ENCODE measurements at regions not wholly inside any gene's neighbourhood (a gene's known extent, or its start where the extent isn't known, plus 50 kb on each side); places are given as distances from the start of the nearest gene placed in this dataset.

GRCh38 chr16:52621651-52622050, 74.7 kb upstream of the TOX3 start:
- Histone ChIP-seq H2BK15ac (replicated peaks; ENCODE audit: low read depth) (no peak overlapping the region), H3K56ac (ENCODE audit: low read length) (no peak overlapping the region), H3K9ac (ENCODE audit: low read length) (no peak overlapping the region), H3K4me1 (ENCODE audit: control insufficient read depth, low read depth, low read length) (no peaks in the 10 kb centered on the region), H3K23ac (ENCODE audit: low read length) (no peak overlapping the region), H3K27me3 (ENCODE audit: insufficient read depth, low read length, poor library complexity) (no peaks in the 10 kb centered on the region), H3K4ac (ENCODE audit: low read depth, low read length) (no peak overlapping the region), H2AK5ac (ENCODE audit: low read length) (no peak overlapping the region), H2BK5ac (ENCODE audit: low read length) (no peak overlapping the region), H3K18ac (ENCODE audit: low read length) (no peak overlapping the region), H3K79me1 (ENCODE audit: low read length) (no peaks in the 10 kb centered on the region), H3K36me3 (ENCODE audit: control insufficient read depth, insufficient read depth, low read length) (no peaks in the 10 kb centered on the region), H3K79me2 (ENCODE audit: control insufficient read depth, insufficient read depth, low read length) (no peaks in the 10 kb centered on the region), H3K4me2 (ENCODE audit: low read length) (no peak overlapping the region), H3K27ac (ENCODE audit: low read depth, low read length) (no peak overlapping the region), H3K4me3 (ENCODE audit: low read length) (no peak overlapping the region), H4K8ac (ENCODE audit: low read depth, low read length) (no peak overlapping the region), H2BK120ac (ENCODE audit: low read depth, low read length) (no peak overlapping the region), H4K5ac (ENCODE audit: low read length) (no peak overlapping the region)
- no peak for DNase-seq
- no CpG with 5 or more reads among the region's 5 CpGs for WGBS (ENCODE audit: extremely low coverage, insufficient coverage, low lambda C conversion rate)

- Histone ChIP-seq H2BK15ac (replicated peaks; ENCODE audit: low read depth) (no peak overlapping the region), H3K4me2 (ENCODE audit: low read length) (no peak overlapping the region), H3K56ac (ENCODE audit: low read length) (no peak overlapping the region), H3K4me1 (ENCODE audit: control insufficient read depth, low read depth, low read length) (no peaks in the 10 kb centered on the region), H2AK5ac (ENCODE audit: low read length) (no peak overlapping the region), H2BK5ac (ENCODE audit: low read length) (no peak overlapping the region), H3K9ac (ENCODE audit: low read length) (no peak overlapping the region), H3K23ac (ENCODE audit: low read length) (no peak overlapping the region), H3K36me3 (ENCODE audit: control insufficient read depth, insufficient read depth, low read length) (no peaks in the 10 kb centered on the region), H4K8ac (ENCODE audit: low read depth, low read length) (no peak overlapping the region), H3K27ac (ENCODE audit: low read depth, low read length) (no peak overlapping the region), H2BK120ac (ENCODE audit: low read depth, low read length) (no peak overlapping the region), H3K4me3 (ENCODE audit: low read length) (no peak overlapping the region), H3K79me1 (ENCODE audit: low read length) (no peaks in the 10 kb centered on the region), H3K4ac (ENCODE audit: low read depth, low read length) (no peak overlapping the region), H3K79me2 (ENCODE audit: control insufficient read depth, insufficient read depth, low read length) (no peaks in the 10 kb centered on the region), H3K27me3 (ENCODE audit: insufficient read depth, low read length, poor library complexity) (no peaks in the 10 kb centered on the region), H4K5ac (ENCODE audit: low read length) (no peak overlapping the region), H3K18ac (ENCODE audit: low read length) (no peak overlapping the region)
- no CpG with 5 or more reads among the region's 3 CpGs for WGBS (ENCODE audit: extremely low coverage, insufficient coverage, low lambda C conversion rate)
- DNase-seq = no peak
Observed at GRCh38 chr16:52618753-52619497, 72.0 kb upstream of the TOX3 start.

GRCh38 chr16:52617591-52617990, 70.6 kb upstream of the TOX3 start:
- WGBS (ENCODE audit: extremely low coverage, insufficient coverage, low lambda C conversion rate) = no CpG with 5 or more reads among the region's 3 CpGs
- Histone ChIP-seq H3K27me3 (ENCODE audit: insufficient read depth, low read length, poor library complexity) (no peaks in the 10 kb centered on the region), H3K4me3 (ENCODE audit: low read length) (no peak overlapping the region), H3K23ac (ENCODE audit: low read length) (no peak overlapping the region), H3K4me2 (ENCODE audit: low read length) (no peak overlapping the region), H4K5ac (ENCODE audit: low read length) (no peak overlapping the region), H3K18ac (ENCODE audit: low read length) (no peak overlapping the region), H3K79me2 (ENCODE audit: control insufficient read depth, insufficient read depth, low read length) (no peaks in the 10 kb centered on the region), H2BK15ac (replicated peaks; ENCODE audit: low read depth) (no peak overlapping the region), H2BK5ac (ENCODE audit: low read length) (no peak overlapping the region), H3K4me1 (ENCODE audit: control insufficient read depth, low read depth, low read length) (no peaks in the 10 kb centered on the region), H4K8ac (ENCODE audit: low read depth, low read length) (no peak overlapping the region), H3K56ac (ENCODE audit: low read length) (no peak overlapping the region), H3K4ac (ENCODE audit: low read depth, low read length) (no peak overlapping the region), H3K9ac (ENCODE audit: low read length) (no peak overlapping the region), H3K79me1 (ENCODE audit: low read length) (no peaks in the 10 kb centered on the region), H3K36me3 (ENCODE audit: control insufficient read depth, insufficient read depth, low read length) (no peaks in the 10 kb centered on the region), H3K27ac (ENCODE audit: low read depth, low read length) (no peak overlapping the region), H2AK5ac (ENCODE audit: low read length) (no peak overlapping the region), H2BK120ac (ENCODE audit: low read depth, low read length) (no peak overlapping the region)
- no peak for DNase-seq

- Histone ChIP-seq H3K4ac (ENCODE audit: low read depth, low read length) (no peak overlapping the region), H3K79me2 (ENCODE audit: control insufficient read depth, insufficient read depth, low read length) (no peaks in the 10 kb centered on the region), H2BK15ac (replicated peaks; ENCODE audit: low read depth) (no peak overlapping the region), H3K4me3 (ENCODE audit: low read length) (no peak overlapping the region), H3K79me1 (ENCODE audit: low read length) (no peaks in the 10 kb centered on the region), H3K4me1 (ENCODE audit: control insufficient read depth, low read depth, low read length) (no peaks in the 10 kb centered on the region), H3K18ac (ENCODE audit: low read length) (no peak overlapping the region), H2BK120ac (ENCODE audit: low read depth, low read length) (no peak overlapping the region), H2BK5ac (ENCODE audit: low read length) (no peak overlapping the region), H3K27me3 (ENCODE audit: insufficient read depth, low read length, poor library complexity) (no peaks in the 10 kb centered on the region), H4K8ac (ENCODE audit: low read depth, low read length) (no peak overlapping the region), H2AK5ac (ENCODE audit: low read length) (no peak overlapping the region), H3K36me3 (ENCODE audit: control insufficient read depth, insufficient read depth, low read length) (no peaks in the 10 kb centered on the region), H3K9ac (ENCODE audit: low read length) (no peak overlapping the region), H4K5ac (ENCODE audit: low read length) (no peak overlapping the region), H3K27ac (ENCODE audit: low read depth, low read length) (no peak overlapping the region), H3K56ac (ENCODE audit: low read length) (no peak overlapping the region), H3K23ac (ENCODE audit: low read length) (no peak overlapping the region), H3K4me2 (ENCODE audit: low read length) (no peak overlapping the region)
- no peak for DNase-seq
- no CpG with 5 or more reads among the region's 2 CpGs for WGBS (ENCODE audit: extremely low coverage, insufficient coverage, low lambda C conversion rate)
Observed at GRCh38 chr16:52613508-52613907, 66.6 kb upstream of the TOX3 start.

- DNase-seq = no peak
- Histone ChIP-seq H2BK120ac (ENCODE audit: low read depth, low read length) (no peak overlapping the region), H2AK5ac (ENCODE audit: low read length) (no peak overlapping the region), H3K18ac (ENCODE audit: low read length) (no peak overlapping the region), H4K5ac (ENCODE audit: low read length) (no peak overlapping the region), H3K79me2 (ENCODE audit: control insufficient read depth, insufficient read depth, low read length) (no peaks in the 10 kb centered on the region), H3K56ac (ENCODE audit: low read length) (no peak overlapping the region), H3K23ac (ENCODE audit: low read length) (no peak overlapping the region), H3K9ac (ENCODE audit: low read length) (no peak overlapping the region), H3K27me3 (ENCODE audit: insufficient read depth, low read length, poor library complexity) (no peaks in the 10 kb centered on the region), H3K4me3 (ENCODE audit: low read length) (no peak overlapping the region), H3K36me3 (ENCODE audit: control insufficient read depth, insufficient read depth, low read length) (no peaks in the 10 kb centered on the region), H2BK5ac (ENCODE audit: low read length) (no peak overlapping the region), H4K8ac (ENCODE audit: low read depth, low read length) (no peak overlapping the region), H3K4me2 (ENCODE audit: low read length) (no peak overlapping the region), H3K27ac (ENCODE audit: low read depth, low read length) (no peak overlapping the region), H3K4ac (ENCODE audit: low read depth, low read length) (no peak overlapping the region), H3K79me1 (ENCODE audit: low read length) (no peaks in the 10 kb centered on the region), H2BK15ac (replicated peaks; ENCODE audit: low read depth) (no peak overlapping the region), H3K4me1 (ENCODE audit: control insufficient read depth, low read depth, low read length) (no peaks in the 10 kb centered on the region)
- WGBS (ENCODE audit: extremely low coverage, insufficient coverage, low lambda C conversion rate) = no CpG with 5 or more reads among the region's 9 CpGs
Observed at GRCh38 chr16:52611817-52612673, 65.1 kb upstream of the TOX3 start.

Data from mesendoderm (in vitro differentiated cells).